GM23338 (cell line): ENCODE measurements at regions not wholly inside any gene's neighbourhood (a gene's known extent, or its start where the extent isn't known, plus 50 kb on each side); places are given as distances from the start of the nearest gene placed in this dataset.

Source experiments
- ATAC-seq: fragments of 200-7000 bp; cut with Tn5 transposase; 3 replicates; pipeline ENCODE4 v1.9.1; 2020
- DNase-seq: peaks from one replicate; pipeline ENCODE4 v3.0.0-alpha.2; 2015; ENCODE audit warnings: low spot score
- H2AFZ ChIP-seq: fragments of 200-600 bp; sonication (generic); 2 replicates; pipeline ENCODE4 v1.8.0; 2016; ENCODE audit warnings: antibody characterized with exemption, mild to moderate bottlenecking, moderate library complexity
- H3F3A ChIP-seq: fragments of 200-600 bp; sonication (generic); replicated peaks from 2 replicates; pipeline ENCODE4 v1.8.0; 2017; ENCODE audit warnings: antibody characterized with exemption, mixed run types, low read depth
- H3K27ac ChIP-seq: fragments of 200-600 bp; sonication (generic); 2 replicates; pipeline ENCODE4 v1.6.1; 2016; ENCODE audit warnings: low read depth
- H3K27me3 ChIP-seq: fragments of 200-600 bp; sonication (generic); 2 replicates; pipeline ENCODE4 v1.8.0; 2016; ENCODE audit warnings: mild to moderate bottlenecking, mixed run types, moderate library complexity; ENCODE audit not compliant: insufficient read depth
- H3K36me3 ChIP-seq: fragments of 200-600 bp; sonication (generic); 2 replicates; pipeline ENCODE4 v1.8.0; 2016; ENCODE audit warnings: mild to moderate bottlenecking; ENCODE audit not compliant: insufficient read depth
- H3K4me1 ChIP-seq: fragments of 200-600 bp; sonication (generic); 2 replicates; pipeline ENCODE4 v1.8.0; 2016; ENCODE audit warnings: mild to moderate bottlenecking, moderate library complexity; ENCODE audit not compliant: insufficient read depth
- H3K4me2 ChIP-seq: fragments of 200-600 bp; sonication (generic); 2 replicates; pipeline ENCODE4 v1.7.1; 2017; ENCODE audit warnings: mixed run types
- H3K4me3 ChIP-seq: fragments of 200-600 bp; sonication (generic); 2 replicates; pipeline ENCODE4 v1.6.1; 2016; ENCODE audit warnings: mixed run types
- H3K79me2 ChIP-seq: fragments of 200-600 bp; sonication (generic); replicated peaks from 2 replicates; pipeline ENCODE4 v1.8.0; 2017; ENCODE audit warnings: mild to moderate bottlenecking; ENCODE audit not compliant: insufficient read depth
- H3K9me2 ChIP-seq: fragments of 200-600 bp; sonication (generic); 2 replicates; pipeline ENCODE4 v1.8.0; 2017; ENCODE audit not compliant: insufficient read depth
- H4K20me1 ChIP-seq: fragments of 200-600 bp; sonication (generic); replicated peaks from 2 replicates; pipeline ENCODE4 v1.8.0; 2017; ENCODE audit warnings: mild to moderate bottlenecking; ENCODE audit not compliant: insufficient read depth
- H3K27ac Mint-ChIP-seq: 2 replicates; pipeline ENCODE4 v1.8.0; 2020; ENCODE audit warnings: inconsistent platforms, mild to moderate bottlenecking, moderate library complexity, mixed read lengths
- H3K27me3 Mint-ChIP-seq: 3 replicates; pipeline ENCODE4 v1.8.0; 2022; ENCODE audit warnings: low read depth, mild to moderate bottlenecking, moderate library complexity, mixed read lengths, inconsistent platforms; ENCODE audit not compliant: insufficient read depth, poor library complexity
- H3K36me3 Mint-ChIP-seq: 3 replicates; pipeline ENCODE4 v1.8.0; 2021; ENCODE audit warnings: low read depth, mild to moderate bottlenecking, inconsistent platforms, moderate library complexity, mixed read lengths
- H3K4me1 Mint-ChIP-seq: 3 replicates; pipeline ENCODE4 v1.8.0; 2020; ENCODE audit warnings: mild to moderate bottlenecking, inconsistent platforms, mixed read lengths
- H3K4me3 Mint-ChIP-seq: 3 replicates; pipeline ENCODE4 v1.8.0; 2021; ENCODE audit warnings: moderate library complexity, mild to moderate bottlenecking, inconsistent platforms, mixed read lengths
- H3K9me3 Mint-ChIP-seq: 3 replicates; pipeline ENCODE4 v1.8.0; 2020; ENCODE audit warnings: moderate library complexity, mild to moderate bottlenecking, inconsistent platforms, mixed read lengths
- CREB1 ChIP-seq: fragments of 250-450 bp; sonication (Bioruptor Pico); IDR thresholded peaks from 2 replicates; pipeline ENCODE4 v1.5.0; 2020; ENCODE audit warnings: low read depth, mild to moderate bottlenecking, moderate library complexity
- ETS1 ChIP-seq: IDR thresholded peaks from 2 replicates; pipeline ENCODE4 v1.6.1; 2016; ENCODE audit warnings: antibody characterized with exemption
- EZH2 ChIP-seq: fragments of 200-600 bp; sonication (generic); IDR thresholded peaks from one replicate; pipeline ENCODE4 v1.8.0; 2017; ENCODE audit warnings: antibody characterized with exemption, mild to moderate bottlenecking, low read depth; ENCODE audit not compliant: unreplicated experiment
- EZH2phosphoT487 ChIP-seq: fragments of 200-600 bp; sonication (generic); IDR thresholded peaks from one replicate; pipeline ENCODE4 v1.8.1; 2018; ENCODE audit warnings: antibody characterized with exemption; ENCODE audit not compliant: unreplicated experiment
- NANOG ChIP-seq: IDR thresholded peaks from 2 replicates; pipeline ENCODE4 v1.6.1; 2016; ENCODE audit warnings: antibody characterized with exemption, borderline replicate concordance
- POLR2AphosphoS5 ChIP-seq: IDR thresholded peaks from 2 replicates; pipeline ENCODE4 v1.6.1; 2016; ENCODE audit warnings: antibody characterized with exemption, low read depth
- REST ChIP-seq: IDR thresholded peaks from one replicate; pipeline ENCODE4 v1.6.1; 2018; ENCODE audit warnings: antibody characterized with exemption; ENCODE audit not compliant: unreplicated experiment
- STAT1 ChIP-seq: IDR thresholded peaks from one replicate; pipeline ENCODE4 v1.6.1; 2016; ENCODE audit warnings: antibody characterized with exemption; ENCODE audit not compliant: unreplicated experiment
- ZNF114 ChIP-seq: fragments of 250-450 bp; sonication (Bioruptor Pico); IDR thresholded peaks from 2 replicates; pipeline ENCODE4 v1.5.0; 2020; ENCODE audit warnings: mild to moderate bottlenecking, moderate library complexity
- ZNF462 ChIP-seq: fragments of 250-450 bp; sonication (Bioruptor Pico); IDR thresholded peaks from 2 replicates; pipeline ENCODE4 v1.5.0; 2020; ENCODE audit warnings: mild to moderate bottlenecking, moderate library complexity

DNA sequence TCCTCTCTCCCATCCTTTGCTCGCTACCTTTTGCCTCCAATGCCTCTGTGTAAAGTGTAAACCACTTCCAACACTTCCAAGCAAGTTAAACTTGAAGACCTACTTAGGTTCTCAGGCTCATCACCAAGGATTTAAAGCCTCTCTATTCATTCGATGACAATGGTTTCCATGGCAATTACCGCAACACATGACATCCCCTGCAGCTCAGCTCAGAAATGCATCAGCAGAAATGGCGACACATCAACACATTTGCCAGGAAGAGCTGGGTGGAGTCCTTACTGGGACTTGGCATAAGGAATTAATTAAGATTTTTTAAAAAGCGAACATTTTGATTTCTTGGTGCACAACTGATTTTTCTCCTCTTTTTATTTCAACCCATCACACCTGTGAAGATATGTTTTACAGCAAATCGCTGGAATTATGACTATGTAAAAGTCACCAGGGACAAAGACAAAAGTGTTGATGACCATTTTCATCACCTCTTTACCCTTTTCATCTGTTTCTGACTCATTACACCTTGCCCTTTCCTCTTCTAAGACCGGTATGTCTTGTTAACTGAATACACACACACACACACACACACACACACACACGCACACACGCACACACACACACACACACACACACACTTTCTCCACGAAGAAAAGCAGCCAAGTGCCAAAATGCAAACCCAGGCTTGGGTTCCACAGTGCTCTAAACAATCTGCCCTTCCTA, 453.4 kb upstream of the CELF2 start:
- no peak overlapping the region for H3K4me2 ChIP-seq
- Mint-ChIP-seq H3K4me1 (peaks cover 2% of the 10 kb centered on the region; the same call in 2 of the 3 replicates), H3K4me3 (no peak overlapping the region), H3K36me3 (0 out of 3 replicates have a peak, but pooled peaks cover 3% of the 10 kb centered on the region), H3K9me3 (peaks cover 3% of the 10 kb centered on the region; the same call in 2 of the 3 replicates), H3K27me3 (peaks cover 3% of the 10 kb centered on the region), H3K27ac (0 out of 2 replicates have a peak overlapping the region, but pooled peaks have one; percentile 11)
- no peak overlapping the region for H3K4me3 ChIP-seq
- no peak for TF ChIP-seq STAT1
- TF ChIP-seq ZNF462 (CRISPR knock-in tag): no peak
- no peak for TF ChIP-seq EZH2phosphoT487
- no peak for TF ChIP-seq CREB1
- no peak for TF ChIP-seq EZH2
- no peak for TF ChIP-seq POLR2AphosphoS5
- no peak for TF ChIP-seq ZNF114
- TF ChIP-seq REST: no peak
- no peak for TF ChIP-seq NANOG
- TF ChIP-seq ETS1: no peak
- H3F3A ChIP-seq: no peaks in the 10 kb centered on the region
- H3K4me1 ChIP-seq: no peaks in the 10 kb centered on the region
- no peaks in the 10 kb centered on the region for H3K36me3 ChIP-seq
- peak; percentile 54 for DNase-seq
- H3K9me2 ChIP-seq: peaks cover 15% of the 10 kb centered on the region
- H3K79me2 ChIP-seq: no peaks in the 10 kb centered on the region
- no peak overlapping the region for H2AFZ ChIP-seq
- no peaks in the 10 kb centered on the region for H4K20me1 ChIP-seq
- peak; percentile 36; the same call in 1 of the 3 replicates for ATAC-seq
- no peaks in the 10 kb centered on the region for H3K27me3 ChIP-seq
- no peak overlapping the region for H3K27ac ChIP-seq
